ENCODE measurements at regions not wholly inside any gene's neighbourhood (a gene's known extent, or its start where the extent isn't known, plus 50 kb on each side); places are given as distances from the start of the nearest gene placed in this dataset.
"Not testable (repeated sequence)": the region's sequence is repeated elsewhere in the genome, so short reads cannot be mapped to it uniquely, and the experiment has no call there.

- SMC1A ChIA-PET (ENCODE audit: uncharacterized antibody, unreplicated experiment); BruUV-seq (replicated peaks); DNase-seq (ENCODE audit: low read depth, low spot score); H3K27me3 ChIP-seq (replicated peaks in 1 of 2; ENCODE audit: control insufficient read depth in 2 of 2, insufficient read depth in 2 of 2, low read length in 1 of 2); CTCF ChIA-PET; FAIRE-seq; in situ Hi-C loops (cut with MboI); H3K27ac ChIP-seq (ENCODE audit: control insufficient read depth, insufficient read depth); H3K4me1 ChIP-seq (ENCODE audit: control insufficient read depth, insufficient read depth, low read length); H3K9ac ChIP-seq (ENCODE audit: control insufficient read depth, insufficient read depth, low read length); RAD21 ChIA-PET (ENCODE audit: unreplicated experiment); H3K36me3 ChIP-seq (ENCODE audit: control insufficient read depth in 2 of 2, insufficient read depth in 2 of 2, low read length in 1 of 2); H3K9me3 ChIP-seq (replicated peaks; ENCODE audit: control insufficient read depth, insufficient read depth, low read length); intact Hi-C loops (cut with micrococcal nuclease; ENCODE audit: unreplicated experiment); H3K4me3 ChIP-seq; H3K4me2 ChIP-seq (ENCODE audit: control insufficient read depth, insufficient read depth); H3K79me2 ChIP-seq (ENCODE audit: control insufficient read depth, insufficient read depth, low read length); H4K20me1 ChIP-seq (ENCODE audit: control insufficient read depth, insufficient read depth); ATAC-seq; POLR2A ChIA-PET; H2AFZ ChIP-seq (ENCODE audit: control insufficient read depth, low read depth, low read length): not testable (repeated sequence)
- WGBS (ENCODE audit: insufficient coverage, insufficient replicate concordance, low lambda C conversion rate, missing lambda C conversion rate): 85% methylated on average over 1 of the region's 1 CpG
These were observed 227.4 kb downstream of the SPATA31A1 start for GRCh38 chr9:39582677-39583412.

GRCh38 chr9:39583413-39583747 lies 227.9 kb downstream of the SPATA31A1 start:
- CTCF ChIA-PET; in situ Hi-C loops (cut with MboI); SMC1A ChIA-PET (ENCODE audit: uncharacterized antibody, unreplicated experiment); H4K20me1 ChIP-seq (ENCODE audit: control insufficient read depth, insufficient read depth); H2AFZ ChIP-seq (ENCODE audit: control insufficient read depth, low read depth, low read length); intact Hi-C loops (cut with micrococcal nuclease; ENCODE audit: unreplicated experiment); H3K36me3 ChIP-seq (ENCODE audit: control insufficient read depth in 2 of 2, insufficient read depth in 2 of 2, low read length in 1 of 2); RAD21 ChIA-PET (ENCODE audit: unreplicated experiment); H3K4me3 ChIP-seq; H3K27me3 ChIP-seq (replicated peaks in 1 of 2; ENCODE audit: control insufficient read depth in 2 of 2, insufficient read depth in 2 of 2, low read length in 1 of 2); H3K9me3 ChIP-seq (replicated peaks; ENCODE audit: control insufficient read depth, insufficient read depth, low read length); H3K79me2 ChIP-seq (ENCODE audit: control insufficient read depth, insufficient read depth, low read length); POLR2A ChIA-PET; H3K27ac ChIP-seq (ENCODE audit: control insufficient read depth, insufficient read depth); DNase-seq (ENCODE audit: low read depth, low spot score); H3K9ac ChIP-seq (ENCODE audit: control insufficient read depth, insufficient read depth, low read length); H3K4me1 ChIP-seq (ENCODE audit: control insufficient read depth, insufficient read depth, low read length); FAIRE-seq; BruUV-seq (replicated peaks); ATAC-seq; H3K4me2 ChIP-seq (ENCODE audit: control insufficient read depth, insufficient read depth): not testable (repeated sequence)

GRCh38 chr9:39585233-39585632 lies 229.8 kb downstream of the SPATA31A1 start:
- in situ Hi-C loops (cut with MboI): not testable (repeated sequence)

More at GRCh38 chr9:39585233-39585632, 229.8 kb downstream of the SPATA31A1 start:
- intact Hi-C loops (cut with micrococcal nuclease; ENCODE audit: unreplicated experiment); H3K27ac ChIP-seq (ENCODE audit: control insufficient read depth, insufficient read depth); CTCF ChIA-PET; RAD21 ChIA-PET (ENCODE audit: unreplicated experiment); H3K36me3 ChIP-seq (ENCODE audit: control insufficient read depth in 2 of 2, insufficient read depth in 2 of 2, low read length in 1 of 2); H2AFZ ChIP-seq (ENCODE audit: control insufficient read depth, low read depth, low read length); H3K27me3 ChIP-seq (replicated peaks in 1 of 2; ENCODE audit: control insufficient read depth in 2 of 2, insufficient read depth in 2 of 2, low read length in 1 of 2); H3K4me3 ChIP-seq; BruUV-seq (replicated peaks); H3K9ac ChIP-seq (ENCODE audit: control insufficient read depth, insufficient read depth, low read length); DNase-seq (ENCODE audit: low read depth, low spot score); H3K79me2 ChIP-seq (ENCODE audit: control insufficient read depth, insufficient read depth, low read length); SMC1A ChIA-PET (ENCODE audit: uncharacterized antibody, unreplicated experiment); H3K4me2 ChIP-seq (ENCODE audit: control insufficient read depth, insufficient read depth); H3K4me1 ChIP-seq (ENCODE audit: control insufficient read depth, insufficient read depth, low read length); FAIRE-seq; H3K9me3 ChIP-seq (replicated peaks; ENCODE audit: control insufficient read depth, insufficient read depth, low read length); H4K20me1 ChIP-seq (ENCODE audit: control insufficient read depth, insufficient read depth); POLR2A ChIA-PET: not testable (repeated sequence)
- ATAC-seq: peak; percentile 21; the same call in 1 of the 3 replicates
- WGBS (ENCODE audit: insufficient coverage, insufficient replicate concordance, low lambda C conversion rate, missing lambda C conversion rate): 52% methylated on average over 5 of the region's 7 CpGs

Data from GM12878 (cell line).